ENCODE measurements at regions not wholly inside any gene's neighbourhood (a gene's known extent, or its start where the extent isn't known, plus 50 kb on each side); places are given as distances from the start of the nearest gene placed in this dataset.

DNA sequence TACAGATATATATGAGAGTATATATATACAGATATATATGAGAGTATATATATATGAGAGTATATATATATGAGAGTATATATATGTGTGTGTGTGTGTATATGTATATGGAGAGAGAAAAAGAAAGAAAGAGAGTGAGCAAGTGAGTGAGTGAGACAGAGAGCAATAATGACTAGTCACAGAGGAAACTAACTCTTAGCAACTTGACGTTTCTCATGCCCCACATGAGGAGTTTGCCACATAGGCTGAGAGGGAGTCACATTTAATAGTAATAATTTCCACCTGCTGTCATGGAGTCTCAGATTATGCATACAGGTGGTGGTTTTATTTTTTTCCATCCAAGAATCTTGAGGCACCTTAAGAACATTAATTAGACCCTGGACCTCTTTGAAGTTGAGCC lies 199.9 kb downstream of the GATA3 start:
- H3K27me3 ChIP-seq (ENCODE audit: insufficient read depth, poor library complexity, severe bottlenecking): no peaks in the 10 kb centered on the region
- H3K27ac ChIP-seq (replicated peaks): no peak overlapping the region
- DNase-seq (ENCODE audit: low read depth in 1 of 2, low spot score in 1 of 2): no peak
- no peak overlapping the region for H3K4me3 ChIP-seq (replicated peaks; ENCODE audit: insufficient read depth, low read length)
- TF ChIP-seq, protein P1, sequence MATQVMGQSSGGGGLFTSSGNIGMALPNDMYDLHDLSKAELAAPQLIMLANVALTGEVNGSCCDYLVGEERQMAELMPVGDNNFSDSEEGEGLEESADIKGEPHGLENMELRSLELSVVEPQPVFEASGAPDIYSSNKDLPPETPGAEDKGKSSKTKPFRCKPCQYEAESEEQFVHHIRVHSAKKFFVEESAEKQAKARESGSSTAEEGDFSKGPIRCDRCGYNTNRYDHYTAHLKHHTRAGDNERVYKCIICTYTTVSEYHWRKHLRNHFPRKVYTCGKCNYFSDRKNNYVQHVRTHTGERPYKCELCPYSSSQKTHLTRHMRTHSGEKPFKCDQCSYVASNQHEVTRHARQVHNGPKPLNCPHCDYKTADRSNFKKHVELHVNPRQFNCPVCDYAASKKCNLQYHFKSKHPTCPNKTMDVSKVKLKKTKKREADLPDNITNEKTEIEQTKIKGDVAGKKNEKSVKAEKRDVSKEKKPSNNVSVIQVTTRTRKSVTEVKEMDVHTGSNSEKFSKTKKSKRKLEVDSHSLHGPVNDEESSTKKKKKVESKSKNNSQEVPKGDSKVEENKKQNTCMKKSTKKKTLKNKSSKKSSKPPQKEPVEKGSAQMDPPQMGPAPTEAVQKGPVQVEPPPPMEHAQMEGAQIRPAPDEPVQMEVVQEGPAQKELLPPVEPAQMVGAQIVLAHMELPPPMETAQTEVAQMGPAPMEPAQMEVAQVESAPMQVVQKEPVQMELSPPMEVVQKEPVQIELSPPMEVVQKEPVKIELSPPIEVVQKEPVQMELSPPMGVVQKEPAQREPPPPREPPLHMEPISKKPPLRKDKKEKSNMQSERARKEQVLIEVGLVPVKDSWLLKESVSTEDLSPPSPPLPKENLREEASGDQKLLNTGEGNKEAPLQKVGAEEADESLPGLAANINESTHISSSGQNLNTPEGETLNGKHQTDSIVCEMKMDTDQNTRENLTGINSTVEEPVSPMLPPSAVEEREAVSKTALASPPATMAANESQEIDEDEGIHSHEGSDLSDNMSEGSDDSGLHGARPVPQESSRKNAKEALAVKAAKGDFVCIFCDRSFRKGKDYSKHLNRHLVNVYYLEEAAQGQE (IDR thresholded peaks at IDR 0.05; ENCODE audit: insufficient replicate concordance, low read depth): no peak
- TF ChIP-seq SPI1 (IDR thresholded peaks at IDR 0.05; ENCODE audit: borderline replicate concordance, low read depth) (no peak), POLR2AphosphoS5 (IDR thresholded peaks at IDR 0.05; ENCODE audit: low read depth) (no peak), GABPA (IDR thresholded peaks at IDR 0.05; ENCODE audit: low read depth) (no peak)
- TF ChIP-seq, protein P2, sequence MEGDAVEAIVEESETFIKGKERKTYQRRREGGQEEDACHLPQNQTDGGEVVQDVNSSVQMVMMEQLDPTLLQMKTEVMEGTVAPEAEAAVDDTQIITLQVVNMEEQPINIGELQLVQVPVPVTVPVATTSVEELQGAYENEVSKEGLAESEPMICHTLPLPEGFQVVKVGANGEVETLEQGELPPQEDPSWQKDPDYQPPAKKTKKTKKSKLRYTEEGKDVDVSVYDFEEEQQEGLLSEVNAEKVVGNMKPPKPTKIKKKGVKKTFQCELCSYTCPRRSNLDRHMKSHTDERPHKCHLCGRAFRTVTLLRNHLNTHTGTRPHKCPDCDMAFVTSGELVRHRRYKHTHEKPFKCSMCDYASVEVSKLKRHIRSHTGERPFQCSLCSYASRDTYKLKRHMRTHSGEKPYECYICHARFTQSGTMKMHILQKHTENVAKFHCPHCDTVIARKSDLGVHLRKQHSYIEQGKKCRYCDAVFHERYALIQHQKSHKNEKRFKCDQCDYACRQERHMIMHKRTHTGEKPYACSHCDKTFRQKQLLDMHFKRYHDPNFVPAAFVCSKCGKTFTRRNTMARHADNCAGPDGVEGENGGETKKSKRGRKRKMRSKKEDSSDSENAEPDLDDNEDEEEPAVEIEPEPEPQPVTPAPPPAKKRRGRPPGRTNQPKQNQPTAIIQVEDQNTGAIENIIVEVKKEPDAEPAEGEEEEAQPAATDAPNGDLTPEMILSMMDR (IDR thresholded peaks at IDR 0.05; ENCODE audit: insufficient read depth, low read length): no peak

DNA sequence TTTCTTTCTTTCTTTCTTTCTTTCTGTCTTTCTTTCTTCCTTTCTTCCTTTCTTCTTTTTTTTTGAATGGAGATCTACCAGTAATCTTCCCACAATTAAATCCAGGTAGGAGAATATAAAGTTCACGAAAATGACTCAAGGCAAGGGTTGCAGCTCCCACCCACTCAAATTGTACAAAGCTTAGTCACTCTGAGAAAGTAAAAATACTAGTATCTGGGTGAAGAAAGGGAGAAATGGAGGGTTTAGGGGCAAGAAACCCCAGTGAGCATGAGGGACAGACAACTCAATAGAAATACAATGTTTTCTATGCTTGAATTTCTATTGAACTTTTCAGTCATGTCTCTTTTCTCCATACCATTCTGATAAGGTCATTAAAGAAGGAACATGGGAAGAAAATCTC lies 200.8 kb downstream of the GATA3 start:
- H3K27ac ChIP-seq (replicated peaks): no peak overlapping the region
- TF ChIP-seq POLR2AphosphoS5 (IDR thresholded peaks at IDR 0.05; ENCODE audit: low read depth): no peak
- H3K4me3 ChIP-seq (replicated peaks; ENCODE audit: insufficient read depth, low read length): no peak overlapping the region
- no peak for DNase-seq (ENCODE audit: low read depth in 1 of 2, low spot score in 1 of 2)
- no peaks in the 10 kb centered on the region for H3K27me3 ChIP-seq (ENCODE audit: insufficient read depth, poor library complexity, severe bottlenecking)

DNA sequence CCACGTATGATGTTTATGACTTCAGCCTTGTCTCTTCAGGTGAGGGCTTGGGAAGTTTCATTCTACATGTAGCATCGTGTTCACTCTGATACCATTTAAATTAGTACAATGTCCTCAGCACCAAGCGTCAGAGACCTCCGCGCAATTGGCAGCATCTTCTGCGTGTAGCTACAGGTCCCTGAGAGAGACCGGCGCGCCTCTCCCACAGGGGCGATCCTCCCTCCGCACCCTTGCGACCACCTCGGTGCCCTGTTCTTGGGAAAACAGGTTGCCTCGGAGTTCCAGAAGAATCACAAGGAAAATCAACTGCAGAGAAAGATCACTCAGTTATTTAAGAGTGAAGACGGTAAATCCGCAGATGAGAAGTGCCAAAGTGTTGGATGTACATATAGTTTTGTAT lies 206.2 kb downstream of the GATA3 start:
- H3K27ac ChIP-seq (replicated peaks): no peak overlapping the region
- no peaks in the 10 kb centered on the region for H3K27me3 ChIP-seq (ENCODE audit: insufficient read depth, poor library complexity, severe bottlenecking)
- H3K4me3 ChIP-seq (replicated peaks; ENCODE audit: insufficient read depth, low read length): no peak overlapping the region
- TF ChIP-seq GABPA (IDR thresholded peaks at IDR 0.05; ENCODE audit: low read depth) (no peak), POLR2AphosphoS5 (IDR thresholded peaks at IDR 0.05; ENCODE audit: low read depth) (no peak), SPI1 (IDR thresholded peaks at IDR 0.05; ENCODE audit: borderline replicate concordance, low read depth) (no peak)
- TF ChIP-seq, protein P2 (IDR thresholded peaks at IDR 0.05; ENCODE audit: insufficient read depth, low read length): no peak
- TF ChIP-seq, protein P1 (IDR thresholded peaks at IDR 0.05; ENCODE audit: insufficient replicate concordance, low read depth): no peak
- no peak for DNase-seq (ENCODE audit: low read depth in 1 of 2, low spot score in 1 of 2)

DNA sequence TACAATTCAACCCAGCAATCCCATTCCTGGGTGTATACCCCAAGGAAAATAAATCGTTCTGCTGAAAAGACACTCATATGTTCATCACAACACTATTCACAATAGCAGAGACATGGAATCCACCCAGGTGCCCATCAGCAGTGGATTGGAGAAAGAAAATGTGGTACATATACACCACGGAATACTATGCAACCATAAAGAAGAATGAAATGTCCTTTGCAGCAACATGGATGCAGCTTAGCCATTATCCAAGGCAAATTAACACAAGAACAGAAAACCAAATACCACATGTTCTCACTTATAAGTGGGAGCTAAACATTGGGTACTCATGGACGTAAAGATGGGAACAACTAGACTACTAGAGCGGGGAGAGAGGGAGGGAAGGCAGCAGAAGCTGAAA lies 207.8 kb downstream of the GATA3 start:
- DNase-seq (ENCODE audit: low read depth in 1 of 2, low spot score in 1 of 2): no peak
- no peak overlapping the region for H3K4me3 ChIP-seq (replicated peaks; ENCODE audit: insufficient read depth, low read length)
- TF ChIP-seq SPI1 (IDR thresholded peaks at IDR 0.05; ENCODE audit: borderline replicate concordance, low read depth) (no peak), GABPA (IDR thresholded peaks at IDR 0.05; ENCODE audit: low read depth) (no peak), POLR2AphosphoS5 (IDR thresholded peaks at IDR 0.05; ENCODE audit: low read depth) (no peak)
- TF ChIP-seq, protein P2 (IDR thresholded peaks at IDR 0.05; ENCODE audit: insufficient read depth, low read length): no peak
- TF ChIP-seq, protein P1 (IDR thresholded peaks at IDR 0.05; ENCODE audit: insufficient replicate concordance, low read depth): no peak
- H3K27me3 ChIP-seq (ENCODE audit: insufficient read depth, poor library complexity, severe bottlenecking): no peaks in the 10 kb centered on the region
- H3K27ac ChIP-seq (replicated peaks): no peak overlapping the region

Measured in HL-60 (cell line).